GM18499 (cell line): ENCODE measurements at regions not wholly inside any gene's neighbourhood (a gene's known extent, or its start where the extent isn't known, plus 50 kb on each side); places are given as distances from the start of the nearest gene placed in this dataset.

Source experiments
- ATAC-seq: cut with Tn5 transposase; IDR thresholded peaks from one replicate; pipeline ENCODE4 v1.9.1; 2021; ENCODE audit warnings: moderate number of reproducible peaks; ENCODE audit not compliant: insufficient read depth, unreplicated experiment

GRCh38 chr10:44674536-44675386, 236.4 kb upstream of the TMEM72 start:
- no peak for ATAC-seq

- ATAC-seq: no peak
Observed at GRCh38 chr10:44675387-44675874, 235.7 kb upstream of the TMEM72 start.

GRCh38 chr10:44680764-44681163, 230.4 kb upstream of the TMEM72 start:
- ATAC-seq: no peak

- no peak for ATAC-seq
Observed at GRCh38 chr10:44682507-44682906, 228.6 kb upstream of the TMEM72 start.

- no peak for ATAC-seq
Observed at GRCh38 chr10:44684661-44685060, 226.5 kb upstream of the TMEM72 start.

GRCh38 chr10:44685220-44685619, 225.9 kb upstream of the TMEM72 start:
- no peak for ATAC-seq

GRCh38 chr10:44685747-44686146, 225.4 kb upstream of the TMEM72 start:
- ATAC-seq: no peak

- ATAC-seq: no peak
Observed at GRCh38 chr10:44689368-44689767, 221.8 kb upstream of the TMEM72 start.

- ATAC-seq: no peak
Observed at GRCh38 chr10:44696496-44696895, 214.6 kb upstream of the TMEM72 start.

GRCh38 chr10:44697116-44697515, 214.0 kb upstream of the TMEM72 start:
- no peak for ATAC-seq

GRCh38 chr10:44702531-44702930, 208.6 kb upstream of the TMEM72 start:
- ATAC-seq: no peak

- ATAC-seq: no peak
Observed at GRCh38 chr10:44703241-44704155, 207.6 kb upstream of the TMEM72 start.

GRCh38 chr10:44704616-44705015, 206.5 kb upstream of the TMEM72 start:
- no peak for ATAC-seq

- no peak for ATAC-seq
Observed at GRCh38 chr10:44706745-44707144, 204.4 kb upstream of the TMEM72 start.

GRCh38 chr10:44713307-44713706, 197.8 kb upstream of the TMEM72 start:
- no peak for ATAC-seq

- no peak for ATAC-seq
Observed at GRCh38 chr10:44714451-44714850, 196.7 kb upstream of the TMEM72 start.

- no peak for ATAC-seq
Observed at GRCh38 chr10:44715136-44715535, 196.0 kb upstream of the TMEM72 start.

GRCh38 chr10:44716470-44717015, 194.6 kb upstream of the TMEM72 start:
- ATAC-seq: no peak

GRCh38 chr10:44723082-44723481, 188.1 kb upstream of the TMEM72 start:
- no peak for ATAC-seq

GRCh38 chr10:44723619-44724325, 187.4 kb upstream of the TMEM72 start:
- ATAC-seq: no peak
